Right lobe of liver (tissue), 4 donors: ENCODE measurements at regions not wholly inside any gene's neighbourhood (a gene's known extent, or its start where the extent isn't known, plus 50 kb on each side); places are given as distances from the start of the nearest gene placed in this dataset.

Experiments used
- CTCF ChIP-seq, 4 donors: fragments of 200-600 bp in 3 of 4; fragments of 450-650 bp in 1 of 4; IDR thresholded peaks; one replicate each; pipeline versions ENCODE4 v1.5.1 to v1.8.0; 2016 to 2022; ENCODE audit warnings: antibody characterized with exemption in 4 of 4, mild to moderate bottlenecking in 2 of 4
- POLR2A ChIP-seq: fragments of 450-650 bp; IDR thresholded peaks from one replicate; pipeline ENCODE4 v1.6.1; 2017; ENCODE audit warnings: antibody characterized with exemption, mild to moderate bottlenecking
- donor health status: DM: no; HTN: no; CAD: no.
- donor health status: DM: no; HTN: no; CAD: no.
- donor health status: DM: no; HTN: yes; CAD: no.

GRCh38 chr10:47217113-47217512, 82.9 kb upstream of the GDF10 start:
- TF ChIP-seq CTCF (IDR thresholded peaks at IDR 0.05), result no peak
- TF ChIP-seq POLR2A, result no peak
